HG03378 (cell line): ENCODE measurements at regions not wholly inside any gene's neighbourhood (a gene's known extent, or its start where the extent isn't known, plus 50 kb on each side); places are given as distances from the start of the nearest gene placed in this dataset.

Source experiments
- ATAC-seq: cut with Tn5 transposase; IDR thresholded peaks from one replicate; pipeline ENCODE4 v1.9.1; 2021; ENCODE audit warnings: mild to moderate bottlenecking, moderate library complexity; ENCODE audit not compliant: unreplicated experiment

GRCh38 chr13:74973935-74974879 is 507.8 kb downstream of the TBC1D4 start:
- no peak for ATAC-seq

DNA sequence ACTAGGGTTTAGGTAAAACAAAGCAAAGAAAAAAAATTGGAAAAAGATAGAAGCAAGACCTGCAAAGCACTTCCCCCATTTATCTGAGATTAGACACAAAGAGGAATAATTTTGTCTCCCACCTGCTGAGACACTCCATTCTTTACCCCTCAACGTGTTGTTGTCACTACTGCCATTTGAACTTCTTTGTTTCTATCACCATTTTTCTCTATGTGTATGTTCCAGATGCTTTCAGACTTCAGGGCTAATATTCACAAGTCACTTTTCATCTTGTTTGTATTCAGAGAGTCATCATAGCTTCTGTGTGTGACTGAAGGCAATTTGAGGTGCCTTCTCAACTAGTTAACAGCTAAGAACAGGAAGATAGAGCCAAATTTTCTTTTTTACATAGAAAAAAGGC is 512.5 kb downstream of the TBC1D4 start:
- ATAC-seq: no peak

- no peak for ATAC-seq
Measured at GRCh38 chr13:74966814-74967424, 515.0 kb downstream of the TBC1D4 start.

- ATAC-seq: no peak
Measured at GRCh38 chr13:74966275-74966674, 515.7 kb downstream of the TBC1D4 start.

- no peak for ATAC-seq
Measured at GRCh38 chr13:74945637-74946036, 536.3 kb downstream of the TBC1D4 start.

DNA sequence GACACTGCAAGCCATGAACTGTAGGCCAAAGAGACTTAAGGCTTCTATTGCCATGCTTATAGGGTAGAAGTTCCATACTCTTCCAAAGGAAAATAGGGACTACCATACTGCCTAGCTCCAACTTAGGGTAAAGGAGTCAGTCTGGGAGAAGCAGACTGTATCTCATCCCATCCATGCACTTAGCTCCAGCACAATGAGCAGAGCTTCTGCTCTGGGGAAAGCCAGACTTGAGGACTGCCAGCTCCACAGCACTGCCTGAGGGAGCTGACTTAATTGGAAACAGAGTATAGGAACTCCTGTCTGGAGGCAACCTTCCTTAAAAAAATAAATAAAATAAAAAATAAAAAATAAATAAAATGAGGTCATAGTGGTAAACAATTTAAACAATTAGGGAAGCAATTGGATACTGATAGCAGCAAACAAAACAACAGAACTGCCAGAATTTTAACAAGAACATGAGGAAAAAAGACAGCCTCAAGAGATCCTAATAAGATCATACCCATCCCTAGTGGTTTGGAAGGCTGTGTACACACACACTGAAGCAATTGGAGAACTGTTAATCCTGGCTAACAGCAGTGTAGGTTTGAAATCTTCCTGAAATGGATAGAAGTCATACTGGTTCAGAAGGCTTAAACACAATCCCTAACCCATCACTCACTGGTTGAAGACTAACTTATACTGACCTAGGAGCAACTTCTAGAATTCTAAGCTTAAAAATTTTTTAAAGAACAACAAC is 550.1 kb downstream of the TBC1D4 start:
- ATAC-seq: no peak

DNA sequence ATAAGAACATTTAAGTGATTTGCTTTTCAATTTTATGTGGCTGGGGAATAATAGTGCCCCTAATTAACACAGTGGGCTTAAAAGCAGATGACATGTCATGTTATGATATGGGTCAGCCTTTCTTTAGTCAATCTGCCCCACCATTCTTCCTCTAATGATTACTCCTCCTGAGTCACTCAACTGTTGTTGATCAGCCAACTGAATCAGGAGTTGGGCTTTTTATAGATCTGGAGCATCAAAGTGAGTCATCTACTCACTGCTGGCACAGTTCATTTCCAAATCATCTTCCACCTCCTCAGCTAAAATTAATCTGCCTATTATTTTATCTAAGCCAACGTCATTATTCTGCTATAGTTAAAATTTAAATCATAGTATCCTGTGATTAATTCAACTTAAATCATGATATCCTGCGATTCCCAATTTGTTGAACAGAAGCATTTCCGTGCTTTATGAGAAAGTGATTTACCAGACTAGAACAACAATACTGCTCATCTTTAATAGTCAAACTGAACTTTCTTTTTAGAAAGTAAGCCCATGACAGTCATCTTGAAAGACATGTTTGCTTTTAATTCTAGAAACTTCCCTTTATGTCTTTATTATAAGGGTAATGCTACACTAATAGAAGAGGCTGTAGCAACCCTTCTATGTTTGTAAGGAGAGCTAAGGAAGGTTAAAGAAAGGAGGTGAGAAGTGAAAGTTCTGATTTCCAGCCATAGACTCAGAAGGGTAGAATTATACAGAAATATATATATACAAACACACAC is 551.4 kb downstream of the TBC1D4 start:
- no peak for ATAC-seq

GRCh38 chr13:74929436-74929835 is 552.5 kb downstream of the TBC1D4 start:
- ATAC-seq: no peak

DNA sequence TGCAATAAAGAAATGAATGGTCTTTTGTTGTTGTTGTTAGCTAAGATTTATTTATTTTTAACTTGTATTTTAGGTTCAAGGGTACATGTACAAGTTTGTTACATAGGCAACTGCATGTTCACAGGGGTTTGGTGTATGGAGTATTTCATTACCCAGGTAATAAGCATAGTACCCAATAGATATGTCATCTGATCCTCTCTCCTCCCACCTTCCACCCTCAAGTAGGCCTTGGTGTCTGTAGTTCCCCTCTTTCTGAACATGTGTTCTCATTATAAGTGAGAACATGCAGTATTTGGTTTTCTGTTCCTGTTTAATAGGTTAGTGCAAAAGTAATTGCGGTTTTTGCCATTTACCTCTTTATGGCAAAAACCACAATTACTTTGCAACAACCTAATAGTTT is 554.1 kb downstream of the TBC1D4 start:
- ATAC-seq: no peak

DNA sequence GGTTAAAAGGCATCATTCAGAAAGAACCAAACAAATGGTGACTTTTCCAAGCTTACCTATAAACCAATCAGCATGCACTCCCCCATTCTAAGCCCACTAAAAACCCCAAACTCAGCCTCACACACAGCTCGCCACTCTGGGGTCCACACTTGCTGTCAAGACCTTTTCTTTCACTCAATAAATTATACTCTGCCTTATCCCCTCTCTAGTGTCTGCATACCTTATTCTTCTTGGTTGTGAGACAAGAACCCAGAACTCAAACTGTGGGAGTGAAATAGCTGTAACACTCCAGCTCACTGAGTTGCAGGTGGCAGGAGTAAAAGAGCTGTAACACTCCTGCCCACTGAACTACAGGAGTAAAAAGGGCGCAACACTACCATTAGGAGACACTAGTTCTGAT is 559.0 kb downstream of the TBC1D4 start:
- ATAC-seq: no peak

- no peak for ATAC-seq
Measured at GRCh38 chr13:74921326-74921725, 560.6 kb downstream of the TBC1D4 start.

DNA sequence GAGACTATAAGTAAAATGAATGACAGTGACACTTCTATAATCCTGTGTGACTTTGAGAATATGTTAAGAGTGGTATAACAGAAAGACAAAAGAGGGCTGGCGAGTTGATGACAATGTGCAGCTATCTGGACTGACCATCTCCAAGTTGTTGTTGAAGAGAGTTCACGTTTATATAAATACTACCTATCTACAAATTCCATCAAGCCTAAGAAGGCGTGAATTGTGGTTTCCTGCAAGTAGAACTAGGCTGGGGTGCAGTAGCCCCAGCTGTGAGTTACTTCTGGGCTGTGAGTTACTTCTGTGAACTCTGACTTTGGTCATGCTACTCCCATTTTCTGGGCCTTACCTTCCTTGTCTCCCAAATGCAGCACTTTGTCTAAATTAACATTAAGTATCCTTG is 561.0 kb downstream of the TBC1D4 start:
- no peak for ATAC-seq

DNA sequence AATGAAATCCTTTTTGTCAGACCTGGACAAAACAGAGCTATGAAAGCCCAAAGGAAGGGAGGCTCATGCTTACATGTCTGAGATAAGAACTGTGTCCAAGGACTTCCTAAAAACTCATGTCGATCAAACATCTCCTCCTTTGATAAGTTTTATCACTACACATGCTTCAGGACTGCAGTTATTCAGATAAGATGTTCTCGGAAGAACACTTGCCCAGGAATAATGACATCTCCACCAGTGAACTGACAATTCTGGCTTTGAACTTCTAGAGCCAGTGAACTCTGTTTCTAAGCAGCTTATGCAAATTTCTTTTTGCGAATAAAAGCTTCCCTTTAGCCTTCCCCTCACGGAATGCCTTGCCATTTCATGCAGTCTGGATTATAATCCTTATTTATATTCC is 561.6 kb downstream of the TBC1D4 start:
- no peak for ATAC-seq

DNA sequence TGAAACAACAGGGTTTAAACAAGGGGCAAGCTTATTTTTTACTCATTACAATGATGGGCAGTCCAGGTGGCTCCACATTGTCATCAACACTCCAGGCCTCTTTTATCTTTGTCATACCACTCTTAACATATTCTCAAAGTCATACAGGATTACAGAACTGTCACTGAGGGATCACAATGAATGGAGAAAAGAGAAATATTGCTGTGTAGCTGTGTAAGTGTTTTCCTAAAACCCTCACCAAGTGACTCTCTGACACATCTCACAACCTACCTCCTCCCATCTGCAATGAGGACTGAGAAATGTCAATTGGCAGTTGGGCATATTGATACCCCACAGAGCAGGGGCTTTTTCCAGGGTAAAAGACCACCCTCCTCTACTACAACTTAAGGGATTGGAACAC is 562.1 kb downstream of the TBC1D4 start:
- no peak for ATAC-seq

DNA sequence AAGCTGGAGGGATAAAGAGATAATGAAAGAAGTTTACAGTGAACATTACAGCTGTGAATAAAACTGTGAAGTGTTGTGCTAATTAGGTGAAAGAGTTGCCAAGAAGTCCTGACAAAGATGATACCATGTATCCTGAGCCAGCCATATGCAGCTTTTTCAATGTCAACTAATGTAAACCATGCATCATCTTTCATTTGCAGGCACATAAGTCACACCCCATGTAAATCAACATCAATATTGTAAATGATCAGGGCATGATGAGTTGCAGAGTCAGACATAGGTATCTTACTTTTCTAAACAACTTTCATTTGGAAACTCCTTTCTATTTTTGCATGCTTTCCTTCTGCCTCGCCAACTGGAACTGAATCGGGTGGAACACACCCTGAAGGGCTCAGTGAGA is 569.1 kb downstream of the TBC1D4 start:
- no peak for ATAC-seq

DNA sequence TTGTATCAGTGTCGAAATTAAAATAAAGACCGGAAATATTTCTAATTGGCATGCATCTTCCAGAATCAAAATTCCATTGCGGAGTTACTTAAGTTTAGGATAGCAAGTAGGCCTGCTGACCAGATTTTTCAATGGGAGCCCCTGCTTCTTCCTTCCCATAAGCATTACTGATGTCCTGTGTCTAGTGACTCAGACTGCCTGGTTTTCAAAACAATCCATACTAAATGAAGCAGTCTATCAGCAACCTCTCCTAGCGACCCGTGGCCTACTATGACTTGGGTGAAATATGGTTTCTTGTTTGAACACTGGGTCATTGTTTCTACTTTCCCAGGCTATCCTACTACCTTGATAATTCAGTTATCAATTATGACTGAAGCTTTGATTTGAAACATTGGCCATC is 571.6 kb downstream of the TBC1D4 start:
- no peak for ATAC-seq

- no peak for ATAC-seq
Measured at GRCh38 chr13:74907788-74908187, 574.2 kb downstream of the TBC1D4 start.

DNA sequence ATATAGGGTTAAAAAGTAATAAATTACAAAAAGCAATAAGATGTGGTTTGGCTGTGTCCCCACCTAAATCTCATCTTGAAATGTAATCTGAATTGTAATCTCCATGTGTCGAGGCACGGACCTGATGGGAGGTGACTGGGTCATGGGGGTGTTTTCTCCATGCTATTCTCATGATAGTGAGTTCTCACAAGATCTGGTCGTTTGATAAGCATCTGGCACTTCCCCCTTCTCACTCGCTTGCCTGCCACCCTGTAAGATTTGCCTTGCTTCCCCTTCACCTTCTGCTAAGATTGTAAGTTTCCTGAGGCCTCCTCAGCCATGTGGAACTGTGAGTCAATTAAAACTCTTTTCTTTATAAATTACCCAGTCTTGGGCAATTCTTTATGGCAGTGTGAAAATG is 577.4 kb downstream of the TBC1D4 start:
- ATAC-seq: no peak

DNA sequence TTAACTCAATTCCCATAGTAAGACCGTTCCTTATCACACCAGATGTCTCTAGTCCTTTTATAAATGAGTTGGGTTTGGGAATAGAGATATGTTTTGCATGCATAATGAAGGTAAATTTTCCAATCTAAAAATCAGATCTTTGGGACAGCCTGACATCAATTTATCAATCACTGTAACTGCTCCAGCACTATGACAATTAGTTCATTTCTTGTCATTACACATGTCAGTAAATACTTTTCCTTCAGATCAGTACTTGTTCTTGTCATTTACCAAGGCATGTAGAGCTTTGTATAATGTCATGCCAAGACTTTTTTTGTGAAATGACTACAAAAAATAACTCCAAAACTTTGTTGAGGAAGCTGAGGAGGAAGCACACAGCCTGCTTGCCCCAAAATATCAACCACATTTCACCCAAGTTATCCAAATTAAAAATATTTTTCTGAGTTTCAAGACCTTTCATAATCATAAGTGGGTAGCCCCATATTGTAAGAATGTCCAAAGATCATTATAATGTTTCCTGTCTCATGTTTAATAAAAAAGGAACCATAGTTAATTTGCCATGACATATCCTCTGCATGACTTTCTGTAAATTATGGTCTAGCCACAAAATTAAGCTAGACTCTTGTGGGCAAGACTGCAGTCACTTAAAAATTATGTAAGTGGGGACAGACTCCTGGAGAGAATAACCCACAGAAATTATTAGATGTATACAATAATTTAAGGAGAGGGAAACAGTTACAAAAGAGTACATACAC is 586.8 kb downstream of the TBC1D4 start:
- no peak for ATAC-seq

- no peak for ATAC-seq
Measured at GRCh38 chr13:74892096-74892495, 589.9 kb downstream of the TBC1D4 start.
